Ramos (cell line): ENCODE measurements at regions not wholly inside any gene's neighbourhood (a gene's known extent, or its start where the extent isn't known, plus 50 kb on each side); places are given as distances from the start of the nearest gene placed in this dataset.

Experiments
- in situ Hi-C: fragments of 300-500 bp; cut with MboI; formaldehyde crosslinking; loops from one replicate; pipeline ENCODE4 v1.14.3; 2022; ENCODE audit warnings: low sequenced_read_pairs; ENCODE audit not compliant: unreplicated experiment

DNA sequence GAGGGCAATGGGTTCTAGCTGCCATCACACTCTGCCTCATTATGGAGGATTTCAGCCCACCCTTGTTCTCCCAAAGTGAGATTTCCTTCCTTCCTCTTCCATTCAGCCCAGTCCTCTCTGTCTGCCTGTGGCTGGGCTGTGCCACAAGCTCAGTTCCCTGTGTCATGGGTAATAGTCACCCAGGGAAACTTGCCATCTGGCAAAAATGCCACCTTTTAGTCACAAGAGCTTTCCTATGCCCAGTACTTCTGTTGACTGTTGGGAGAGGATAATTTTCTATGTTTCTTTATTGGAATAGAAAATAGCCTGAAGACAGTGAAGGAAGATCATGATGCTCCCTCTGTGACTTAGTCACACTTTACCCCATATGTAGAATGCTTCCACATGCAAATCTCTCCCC lies 71.4 kb downstream of the TLR4 start:
- in situ Hi-C loops = no loop called here

GRCh38 chr9:117777823-117778222 lies 73.6 kb downstream of the TLR4 start:
- in situ Hi-C loops = no loop called here

GRCh38 chr9:117779760-117780159 lies 75.6 kb downstream of the TLR4 start:
- in situ Hi-C loops = no loop called here

GRCh38 chr9:117782931-117783788 lies 79.0 kb downstream of the TLR4 start:
- in situ Hi-C loops = no loop called here

- in situ Hi-C loops = no loop called here
Observed at GRCh38 chr9:117783828-117784227, 79.6 kb downstream of the TLR4 start.

DNA sequence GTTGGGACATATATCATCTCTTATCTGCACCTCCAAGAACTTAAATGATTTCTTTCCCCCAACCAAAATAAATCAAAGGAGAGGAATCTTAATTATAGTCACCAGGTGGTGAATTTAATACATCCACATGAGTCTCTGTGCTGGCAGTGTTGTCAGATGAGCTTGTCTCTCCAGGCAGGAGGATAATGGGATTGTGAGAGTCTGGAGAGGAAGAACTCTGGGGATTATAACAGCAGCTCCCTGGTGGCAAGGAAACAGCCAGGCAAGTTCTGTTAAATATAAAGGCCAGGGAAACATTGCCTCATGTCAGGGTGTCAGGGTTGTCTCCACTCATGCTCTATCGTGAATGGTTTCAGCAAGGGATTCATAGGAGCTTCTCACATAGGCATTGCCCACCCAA lies 80.8 kb downstream of the TLR4 start:
- in situ Hi-C loops = no loop called here

GRCh38 chr9:117787746-117788145 lies 83.5 kb downstream of the TLR4 start:
- in situ Hi-C loops = no loop called here

GRCh38 chr9:117795271-117795670 lies 91.1 kb downstream of the TLR4 start:
- in situ Hi-C loops = no loop called here

DNA sequence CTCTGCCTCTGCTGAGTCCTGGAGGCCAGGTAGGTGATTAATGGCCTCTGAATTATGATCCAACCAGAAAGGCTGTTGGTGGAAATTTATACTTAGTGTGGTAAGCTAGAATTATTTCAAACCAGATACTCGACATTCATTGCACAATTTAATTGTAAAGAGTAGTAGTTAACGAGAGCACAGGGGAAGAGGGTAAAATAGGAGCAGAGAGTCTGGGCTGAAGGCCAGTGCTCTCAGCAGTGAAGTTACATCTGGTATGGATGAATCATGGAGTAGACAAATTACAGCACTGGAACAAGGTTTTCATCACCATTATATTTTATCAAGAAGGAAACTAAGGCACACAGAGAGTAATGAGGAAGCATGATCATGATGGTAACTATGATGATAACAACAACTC lies 92.5 kb downstream of the TLR4 start:
- in situ Hi-C loops = no loop called here

GRCh38 chr9:117800389-117800788 lies 96.2 kb downstream of the TLR4 start:
- in situ Hi-C loops = no loop called here

- in situ Hi-C loops = no loop called here
Observed at GRCh38 chr9:117809751-117810150, 105.5 kb downstream of the TLR4 start.

DNA sequence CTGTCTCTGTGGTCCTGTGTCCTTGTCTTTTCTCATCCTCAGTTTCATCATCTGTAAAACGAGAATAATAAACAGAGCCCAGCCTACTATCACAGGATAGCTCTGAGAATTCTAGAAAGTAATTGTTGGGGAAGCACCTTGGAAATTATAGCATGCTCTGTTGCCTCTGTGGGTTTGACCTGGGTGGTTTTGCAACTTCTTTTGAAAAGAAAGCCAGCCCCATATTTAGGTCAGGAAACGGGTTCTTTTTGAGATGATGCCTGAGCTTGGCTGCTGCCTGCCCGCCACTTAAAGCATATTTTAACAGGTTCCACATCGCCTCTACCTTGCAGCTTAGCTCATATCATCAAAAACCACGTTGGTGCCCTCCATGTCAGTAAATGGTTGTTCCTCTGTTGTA lies 111.1 kb downstream of the TLR4 start:
- in situ Hi-C loops = no loop called here

- in situ Hi-C loops = no loop called here
Observed at GRCh38 chr9:117815948-117816347, 111.7 kb downstream of the TLR4 start.

DNA sequence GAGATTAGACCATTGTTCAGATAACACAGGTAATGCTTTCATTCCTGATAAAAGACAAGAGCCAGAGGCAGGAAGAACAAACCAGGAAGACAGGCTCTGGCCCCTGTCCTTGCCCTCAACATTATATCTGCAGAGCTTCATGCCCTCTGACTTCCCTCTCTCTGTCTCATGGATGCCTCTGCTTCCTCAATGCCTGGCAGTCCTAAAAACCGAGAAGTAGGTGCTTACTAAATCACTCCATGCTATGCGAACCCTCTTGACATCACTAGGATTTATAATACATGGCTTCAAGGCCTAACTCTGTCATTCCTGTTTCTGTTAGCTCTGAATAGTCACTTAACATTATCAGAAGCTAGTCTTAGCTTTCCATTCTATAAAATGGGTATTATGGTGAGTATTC lies 117.8 kb downstream of the TLR4 start:
- in situ Hi-C loops = no loop called here

- in situ Hi-C loops = no loop called here
Observed at GRCh38 chr9:117823576-117823975, 119.4 kb downstream of the TLR4 start.

DNA sequence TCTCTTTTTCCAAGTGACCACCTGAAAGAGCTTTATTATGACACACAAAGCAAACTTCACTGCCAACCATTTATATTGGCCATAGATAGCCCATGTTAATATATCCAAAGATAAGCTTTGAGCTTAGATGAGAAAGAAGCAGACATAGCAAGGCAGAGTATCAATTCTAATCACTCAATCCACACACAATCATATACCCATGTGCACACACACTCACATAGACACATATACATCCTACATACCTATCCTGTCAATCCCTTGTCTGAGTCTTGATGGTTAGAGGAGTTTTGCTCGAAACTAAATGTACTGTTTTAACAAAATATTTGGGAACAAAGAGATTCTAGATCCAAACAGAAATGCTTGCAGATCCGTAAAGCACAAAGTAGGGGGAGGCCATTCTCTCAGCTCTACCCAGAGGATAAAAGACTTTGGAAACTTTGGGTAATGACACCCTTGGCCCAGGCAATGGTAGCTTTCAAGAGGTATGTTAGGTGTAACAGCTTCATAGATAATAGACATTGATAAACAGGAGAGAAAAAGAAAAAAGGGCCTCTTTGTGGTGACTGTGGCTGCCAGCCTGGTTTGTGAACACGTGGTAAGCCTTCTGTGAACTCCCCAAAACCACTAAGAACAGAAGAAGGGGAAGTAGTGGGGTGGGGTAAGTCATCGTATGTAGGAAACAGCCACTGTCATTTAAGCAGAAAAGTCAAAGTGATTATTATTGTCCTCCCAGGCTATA lies 121.6 kb downstream of the TLR4 start:
- in situ Hi-C loops = no loop called here

- in situ Hi-C loops = no loop called here
Observed at GRCh38 chr9:117826837-117827236, 122.6 kb downstream of the TLR4 start.

DNA sequence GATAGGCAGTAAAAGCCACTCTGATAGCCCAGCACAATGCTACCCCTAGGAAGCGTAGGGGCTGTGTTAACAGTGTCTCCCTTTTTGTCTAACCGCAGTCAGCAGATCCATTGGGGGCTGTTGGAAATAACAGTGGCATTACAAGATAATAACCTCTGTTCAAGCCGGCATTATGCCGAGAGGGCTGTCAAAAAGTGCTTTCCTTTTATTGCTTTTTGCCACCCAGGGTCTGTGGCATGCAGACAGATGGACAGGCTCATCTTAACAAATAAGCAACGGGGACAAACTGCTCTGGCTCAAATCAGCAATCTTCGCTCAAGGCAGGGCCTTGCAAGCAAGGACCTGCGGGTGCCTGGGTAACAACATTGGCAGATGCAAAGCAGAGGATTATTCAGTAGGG lies 123.3 kb downstream of the TLR4 start:
- in situ Hi-C loops = no loop called here

DNA sequence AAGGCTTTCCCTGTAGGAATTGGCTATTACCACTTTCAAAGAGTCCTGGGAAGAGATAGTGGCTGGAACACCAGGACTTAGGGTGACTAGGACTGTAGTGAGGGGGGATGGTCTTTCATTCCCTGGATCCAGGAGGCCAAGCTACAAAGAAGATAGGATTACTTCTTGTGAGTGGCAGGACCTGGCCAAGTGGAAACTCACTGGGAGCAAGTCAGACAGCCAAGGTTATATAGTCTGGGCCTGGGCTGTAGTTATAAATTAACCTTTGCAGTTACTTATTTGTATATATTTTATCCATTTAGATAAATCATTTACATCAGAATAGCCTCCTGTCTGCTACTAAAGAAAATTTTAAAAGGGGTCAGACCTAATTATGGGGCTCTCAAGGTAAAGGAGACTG lies 124.3 kb downstream of the TLR4 start:
- in situ Hi-C loops = no loop called here

DNA sequence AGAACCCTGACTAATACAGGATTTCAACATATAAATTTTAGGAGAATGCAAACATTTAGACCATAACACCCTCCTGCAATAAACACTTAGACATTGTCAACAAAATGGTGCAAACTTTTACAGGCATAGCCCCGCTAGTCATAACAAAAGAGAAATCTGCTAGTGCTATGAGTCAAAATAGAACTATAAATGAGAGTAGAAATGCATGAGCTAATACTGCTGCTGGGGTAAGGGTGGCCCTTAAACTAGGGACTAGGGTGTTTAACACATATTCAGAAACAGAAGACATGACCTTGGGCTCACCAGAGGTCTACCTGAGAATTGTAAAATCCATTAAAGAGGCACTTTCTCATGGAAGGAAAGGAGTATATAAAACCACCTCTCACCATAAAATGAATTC lies 131.6 kb downstream of the TLR4 start:
- in situ Hi-C loops = no loop called here

DNA sequence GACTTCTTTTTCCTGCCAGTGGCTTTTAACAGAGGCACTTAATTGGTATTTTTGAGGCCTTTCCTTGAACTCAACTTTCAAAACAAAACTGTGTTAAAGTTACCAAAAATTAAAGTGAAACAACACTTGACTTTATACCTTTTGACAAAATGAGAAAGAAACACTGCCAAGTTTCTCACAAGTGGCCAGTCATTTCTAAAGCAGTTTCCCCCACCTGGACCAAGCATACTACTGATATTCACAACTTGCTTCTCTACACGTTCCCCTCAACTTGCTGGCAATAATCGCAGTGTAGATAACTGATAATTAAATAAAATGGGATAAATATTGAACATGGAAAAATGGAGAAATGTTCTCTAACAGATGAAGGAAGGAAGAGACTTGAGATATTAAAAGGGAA lies 135.7 kb downstream of the TLR4 start:
- in situ Hi-C loops = no loop called here
